HG02870 (cell line): ENCODE measurements at regions not wholly inside any gene's neighbourhood (a gene's known extent, or its start where the extent isn't known, plus 50 kb on each side); places are given as distances from the start of the nearest gene placed in this dataset.
"Not testable (repeated sequence)": the region's sequence is repeated elsewhere in the genome, so short reads cannot be mapped to it uniquely, and the experiment has no call there.

ENCODE experiments used
- ATAC-seq: cut with Tn5 transposase; IDR thresholded peaks from one replicate; pipeline ENCODE4 v1.9.1; 2021; ENCODE audit warnings: mild to moderate bottlenecking, moderate library complexity; ENCODE audit not compliant: unreplicated experiment

- no peak for ATAC-seq
Measured at GRCh38 chr15:46997501-46997900, 719.8 kb upstream of the SEMA6D start.

GRCh38 chr15:47003568-47003967 is 713.7 kb upstream of the SEMA6D start:
- ATAC-seq: no peak

- ATAC-seq: no peak
Measured at GRCh38 chr15:47013446-47013845, 703.9 kb upstream of the SEMA6D start.

- no peak for ATAC-seq
Measured at GRCh38 chr15:47027322-47027946, 689.9 kb upstream of the SEMA6D start.

GRCh38 chr15:47035475-47036406 is 681.6 kb upstream of the SEMA6D start:
- ATAC-seq: no peak

GRCh38 chr15:47037003-47037402 is 680.3 kb upstream of the SEMA6D start:
- no peak for ATAC-seq

- no peak for ATAC-seq
Measured at GRCh38 chr15:47039225-47039624, 678.1 kb upstream of the SEMA6D start.

- ATAC-seq: no peak
Measured at GRCh38 chr15:47041301-47041700, 676.0 kb upstream of the SEMA6D start.

- ATAC-seq: not testable (repeated sequence)
Measured at GRCh38 chr15:47047981-47048380, 669.3 kb upstream of the SEMA6D start.

- ATAC-seq: no peak
Measured at GRCh38 chr15:47066392-47066791, 650.9 kb upstream of the SEMA6D start.

- ATAC-seq: not testable (repeated sequence)
Measured at GRCh38 chr15:47077846-47078245, 639.5 kb upstream of the SEMA6D start.

GRCh38 chr15:47095833-47096232 is 621.5 kb upstream of the SEMA6D start:
- ATAC-seq: no peak

- ATAC-seq: not testable (repeated sequence)
Measured at GRCh38 chr15:47098526-47098925, 618.8 kb upstream of the SEMA6D start.

GRCh38 chr15:47099801-47100200 is 617.5 kb upstream of the SEMA6D start:
- ATAC-seq: not testable (repeated sequence)

GRCh38 chr15:47108800-47109199 is 608.5 kb upstream of the SEMA6D start:
- ATAC-seq: not testable (repeated sequence)

- no peak for ATAC-seq
Measured at GRCh38 chr15:47116698-47117097, 600.6 kb upstream of the SEMA6D start.

GRCh38 chr15:47119349-47119748 is 598.0 kb upstream of the SEMA6D start:
- no peak for ATAC-seq

- no peak for ATAC-seq
Measured at GRCh38 chr15:47124430-47125102, 592.7 kb upstream of the SEMA6D start.

GRCh38 chr15:47129033-47129432 is 588.3 kb upstream of the SEMA6D start:
- no peak for ATAC-seq

GRCh38 chr15:47131450-47131849 is 585.9 kb upstream of the SEMA6D start:
- not testable (repeated sequence) for ATAC-seq

- ATAC-seq: no peak
Measured at GRCh38 chr15:47135267-47135666, 582.0 kb upstream of the SEMA6D start.

- no peak for ATAC-seq
Measured at GRCh38 chr15:47136236-47136635, 581.1 kb upstream of the SEMA6D start.
